ENCODE measurements at regions not wholly inside any gene's neighbourhood (a gene's known extent, or its start where the extent isn't known, plus 50 kb on each side); places are given as distances from the start of the nearest gene placed in this dataset.

DNA sequence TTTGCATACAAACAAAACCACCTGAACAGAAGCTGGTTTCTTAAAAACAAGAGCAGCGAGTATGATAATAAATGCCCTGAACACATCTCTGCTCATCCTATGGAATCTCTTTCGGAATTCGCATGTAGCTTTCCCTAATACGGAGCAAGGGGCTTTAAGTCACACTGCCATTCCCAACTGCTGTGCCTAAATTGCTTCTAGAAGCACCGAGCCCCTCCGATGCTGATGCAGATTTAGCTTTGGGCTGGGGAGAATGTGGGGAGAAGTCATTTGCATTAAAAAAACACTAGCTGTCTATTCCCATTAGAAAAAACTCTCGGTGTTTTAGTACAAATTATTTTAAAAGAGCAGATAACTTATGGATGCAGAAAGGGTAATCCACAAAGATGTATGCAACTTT, 76.9 kb downstream of the CD83 start:
- CTCF ChIA-PET, result interaction anchor here (0.9 to 2.7 kb wide), 2 partner anchors 17 to 1196 kb away, joined by 3 to 9 read pairs; no protein-coding TSS in a partner anchor

GRCh38 chr6:14194976-14195375, 77.4 kb downstream of the CD83 start:
- no peak for TF ChIP-seq POLR2AphosphoS5 (IDR thresholded peaks at IDR 0.05; ENCODE audit: low read depth, low read length)
- TF ChIP-seq MXI1 (IDR thresholded peaks at IDR 0.05; ENCODE audit: low read depth, low read length), result no peak
- H3F3A ChIP-seq (replicated peaks; ENCODE audit: insufficient read depth), result no peaks in the 10 kb centered on the region
- H3K79me2 ChIP-seq (ENCODE audit: insufficient read depth), result no peaks in the 10 kb centered on the region
- H3K9ac ChIP-seq, result no peak overlapping the region
- WGBS (ENCODE audit: low lambda C conversion rate), result 80% methylated on average over 5 of the region's 5 CpGs
- H3K27ac ChIP-seq (ENCODE audit: low read depth in 2 of 2, low read length in 1 of 2), result no peak overlapping the region
- H3K4me2 ChIP-seq, result no peak overlapping the region
- DNase-seq, result no peak
- H3K9me2 ChIP-seq, result no peaks in the 10 kb centered on the region
- H4K20me1 ChIP-seq (ENCODE audit: insufficient read depth), result no peaks in the 10 kb centered on the region
- H3K4me1 ChIP-seq (ENCODE audit: control insufficient read depth in 1 of 2, insufficient read depth in 2 of 2, low read depth in 1 of 2, low read length in 1 of 2), result no peaks in the 10 kb centered on the region
- ChIA-PET POLR2A (no interaction called here), CTCF (interaction anchor here (2.7 kb wide), 1 partner anchor 16 kb away, joined by 9 read pairs; no protein-coding TSS in a partner anchor)
- H3K4me3 ChIP-seq (ENCODE audit: low read depth in 2 of 2, low read length in 1 of 2), result no peak overlapping the region
- no peaks in the 10 kb centered on the region for H3K27me3 ChIP-seq (ENCODE audit: insufficient read depth)
- no peak overlapping the region for H2AFZ ChIP-seq (ENCODE audit: low read depth)
- H3K9me3 ChIP-seq, result no peaks in the 10 kb centered on the region
- no peaks in the 10 kb centered on the region for H3K36me3 ChIP-seq (replicated peaks in 1 of 2; ENCODE audit: control insufficient read depth in 1 of 2, insufficient read depth in 2 of 2, low read length in 1 of 2)

More for the DNA sequence above, 76.9 kb downstream of the CD83 start:
- no peak for DNase-seq
- Histone ChIP-seq H3F3A (replicated peaks; ENCODE audit: insufficient read depth) (no peaks in the 10 kb centered on the region), H3K9me3 (no peaks in the 10 kb centered on the region), H3K4me1 (ENCODE audit: control insufficient read depth in 1 of 2, insufficient read depth in 2 of 2, low read depth in 1 of 2, low read length in 1 of 2) (no peaks in the 10 kb centered on the region), H2AFZ (ENCODE audit: low read depth) (no peak overlapping the region), H3K27ac (ENCODE audit: low read depth in 2 of 2, low read length in 1 of 2) (no peak overlapping the region), H3K9ac (no peak overlapping the region), H4K20me1 (ENCODE audit: insufficient read depth) (no peaks in the 10 kb centered on the region), H3K36me3 (replicated peaks in 1 of 2; ENCODE audit: control insufficient read depth in 1 of 2, insufficient read depth in 2 of 2, low read length in 1 of 2) (no peaks in the 10 kb centered on the region), H3K4me2 (no peak overlapping the region), H3K79me2 (ENCODE audit: insufficient read depth) (no peaks in the 10 kb centered on the region), H3K4me3 (ENCODE audit: low read depth in 2 of 2, low read length in 1 of 2) (no peak overlapping the region), H3K9me2 (no peaks in the 10 kb centered on the region), H3K27me3 (ENCODE audit: insufficient read depth) (no peaks in the 10 kb centered on the region)
- no peak for TF ChIP-seq MEF2A (IDR thresholded peaks at IDR 0.05; ENCODE audit: borderline replicate concordance, low read depth)
- TF ChIP-seq, protein P1, sequence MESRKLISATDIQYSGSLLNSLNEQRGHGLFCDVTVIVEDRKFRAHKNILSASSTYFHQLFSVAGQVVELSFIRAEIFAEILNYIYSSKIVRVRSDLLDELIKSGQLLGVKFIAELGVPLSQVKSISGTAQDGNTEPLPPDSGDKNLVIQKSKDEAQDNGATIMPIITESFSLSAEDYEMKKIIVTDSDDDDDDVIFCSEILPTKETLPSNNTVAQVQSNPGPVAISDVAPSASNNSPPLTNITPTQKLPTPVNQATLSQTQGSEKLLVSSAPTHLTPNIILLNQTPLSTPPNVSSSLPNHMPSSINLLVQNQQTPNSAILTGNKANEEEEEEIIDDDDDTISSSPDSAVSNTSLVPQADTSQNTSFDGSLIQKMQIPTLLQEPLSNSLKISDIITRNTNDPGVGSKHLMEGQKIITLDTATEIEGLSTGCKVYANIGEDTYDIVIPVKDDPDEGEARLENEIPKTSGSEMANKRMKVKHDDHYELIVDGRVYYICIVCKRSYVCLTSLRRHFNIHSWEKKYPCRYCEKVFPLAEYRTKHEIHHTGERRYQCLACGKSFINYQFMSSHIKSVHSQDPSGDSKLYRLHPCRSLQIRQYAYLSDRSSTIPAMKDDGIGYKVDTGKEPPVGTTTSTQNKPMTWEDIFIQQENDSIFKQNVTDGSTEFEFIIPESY (IDR thresholded peaks at IDR 0.05; ENCODE audit: borderline replicate concordance, low read depth), result no peak
- TF ChIP-seq SIN3A (IDR thresholded peaks at IDR 0.05; ENCODE audit: borderline replicate concordance, low read depth, low read length), result no peak
- POLR2A ChIA-PET, result no interaction called here
- WGBS (ENCODE audit: low lambda C conversion rate), result 52% methylated on average over 7 of the region's 7 CpGs

DNA sequence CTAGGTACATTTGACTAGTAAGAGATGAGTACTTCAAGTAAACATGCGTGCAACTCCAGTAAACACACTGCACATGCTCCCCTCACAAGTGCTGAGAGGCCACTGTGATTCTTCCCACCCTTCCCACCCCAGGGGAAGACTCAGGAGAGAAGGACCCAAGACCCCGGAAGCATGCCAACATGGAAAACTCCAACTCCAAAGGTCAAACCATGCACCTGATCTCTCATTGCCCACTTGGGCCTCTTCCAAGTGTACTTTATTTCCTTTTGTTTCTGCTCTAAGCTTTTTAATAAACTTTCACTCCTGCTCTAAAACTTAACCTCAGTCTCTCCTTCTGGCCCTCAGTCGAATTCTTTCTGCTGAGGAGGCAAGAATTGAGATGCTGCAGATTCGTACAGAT, 78.5 kb downstream of the CD83 start:
- WGBS (ENCODE audit: low lambda C conversion rate), result 52% methylated on average over 4 of the region's 4 CpGs
- H3K4me1 ChIP-seq (ENCODE audit: control insufficient read depth in 1 of 2, insufficient read depth in 2 of 2, low read depth in 1 of 2, low read length in 1 of 2), result no peaks in the 10 kb centered on the region
- H3K79me2 ChIP-seq (ENCODE audit: insufficient read depth), result no peaks in the 10 kb centered on the region
- TF ChIP-seq SMC3 (IDR thresholded peaks at IDR 0.05; ENCODE audit: low read depth, low read length), result no peak
- TF ChIP-seq, protein P1 (IDR thresholded peaks at IDR 0.05; ENCODE audit: borderline replicate concordance, low read depth), result no peak
- TF ChIP-seq, protein P2, sequence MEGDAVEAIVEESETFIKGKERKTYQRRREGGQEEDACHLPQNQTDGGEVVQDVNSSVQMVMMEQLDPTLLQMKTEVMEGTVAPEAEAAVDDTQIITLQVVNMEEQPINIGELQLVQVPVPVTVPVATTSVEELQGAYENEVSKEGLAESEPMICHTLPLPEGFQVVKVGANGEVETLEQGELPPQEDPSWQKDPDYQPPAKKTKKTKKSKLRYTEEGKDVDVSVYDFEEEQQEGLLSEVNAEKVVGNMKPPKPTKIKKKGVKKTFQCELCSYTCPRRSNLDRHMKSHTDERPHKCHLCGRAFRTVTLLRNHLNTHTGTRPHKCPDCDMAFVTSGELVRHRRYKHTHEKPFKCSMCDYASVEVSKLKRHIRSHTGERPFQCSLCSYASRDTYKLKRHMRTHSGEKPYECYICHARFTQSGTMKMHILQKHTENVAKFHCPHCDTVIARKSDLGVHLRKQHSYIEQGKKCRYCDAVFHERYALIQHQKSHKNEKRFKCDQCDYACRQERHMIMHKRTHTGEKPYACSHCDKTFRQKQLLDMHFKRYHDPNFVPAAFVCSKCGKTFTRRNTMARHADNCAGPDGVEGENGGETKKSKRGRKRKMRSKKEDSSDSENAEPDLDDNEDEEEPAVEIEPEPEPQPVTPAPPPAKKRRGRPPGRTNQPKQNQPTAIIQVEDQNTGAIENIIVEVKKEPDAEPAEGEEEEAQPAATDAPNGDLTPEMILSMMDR (IDR thresholded peaks at IDR 0.05), result no peak
- no peak for TF ChIP-seq FOXM1 (IDR thresholded peaks at IDR 0.05; ENCODE audit: low read depth)
- no peak for TF ChIP-seq TAF1 (IDR thresholded peaks at IDR 0.05; ENCODE audit: borderline replicate concordance, low read depth, low read length)
- TF ChIP-seq, protein P3, sequence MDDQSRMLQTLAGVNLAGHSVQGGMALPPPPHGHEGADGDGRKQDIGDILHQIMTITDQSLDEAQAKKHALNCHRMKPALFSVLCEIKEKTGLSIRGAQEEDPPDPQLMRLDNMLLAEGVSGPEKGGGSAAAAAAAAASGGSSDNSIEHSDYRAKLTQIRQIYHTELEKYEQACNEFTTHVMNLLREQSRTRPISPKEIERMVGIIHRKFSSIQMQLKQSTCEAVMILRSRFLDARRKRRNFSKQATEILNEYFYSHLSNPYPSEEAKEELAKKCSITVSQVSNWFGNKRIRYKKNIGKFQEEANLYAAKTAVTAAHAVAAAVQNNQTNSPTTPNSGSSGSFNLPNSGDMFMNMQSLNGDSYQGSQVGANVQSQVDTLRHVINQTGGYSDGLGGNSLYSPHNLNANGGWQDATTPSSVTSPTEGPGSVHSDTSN (IDR thresholded peaks at IDR 0.05), result no peak
- no peak for TF ChIP-seq GATA2 (CRISPR knock-in tag; IDR thresholded peaks at IDR 0.05)
- TF ChIP-seq USF1 (IDR thresholded peaks at IDR 0.05; ENCODE audit: borderline replicate concordance, low read depth), result no peak
- no peak for TF ChIP-seq POLR2AphosphoS5 (IDR thresholded peaks at IDR 0.05; ENCODE audit: low read depth, low read length)
- TF ChIP-seq FOSL2 (IDR thresholded peaks at IDR 0.05; ENCODE audit: borderline replicate concordance, low read depth), result no peak
- no peak overlapping the region for H3K27ac ChIP-seq (ENCODE audit: low read depth in 2 of 2, low read length in 1 of 2)
- H3K36me3 ChIP-seq (replicated peaks in 1 of 2; ENCODE audit: control insufficient read depth in 1 of 2, insufficient read depth in 2 of 2, low read length in 1 of 2), result no peaks in the 10 kb centered on the region
- no peaks in the 10 kb centered on the region for H3K27me3 ChIP-seq (ENCODE audit: insufficient read depth)
- H3K9me3 ChIP-seq, result no peaks in the 10 kb centered on the region
- no peak for DNase-seq
- no peak overlapping the region for H3K9ac ChIP-seq
- ChIA-PET POLR2A (no interaction called here), CTCF (interaction anchor here (2.7 kb wide), 1 partner anchor 15 kb away, joined by 9 read pairs; no protein-coding TSS in a partner anchor)
- H3K4me2 ChIP-seq, result no peak overlapping the region
- H4K20me1 ChIP-seq (ENCODE audit: insufficient read depth), result no peaks in the 10 kb centered on the region
- no peaks in the 10 kb centered on the region for H3K9me2 ChIP-seq
- no peak overlapping the region for H2AFZ ChIP-seq (ENCODE audit: low read depth)
- H3K4me3 ChIP-seq (ENCODE audit: low read depth in 2 of 2, low read length in 1 of 2), result no peak overlapping the region
- H3F3A ChIP-seq (replicated peaks; ENCODE audit: insufficient read depth), result no peaks in the 10 kb centered on the region

All from SK-N-SH (cell line).